BE2C (cell line): ENCODE measurements at regions not wholly inside any gene's neighbourhood (a gene's known extent, or its start where the extent isn't known, plus 50 kb on each side); places are given as distances from the start of the nearest gene placed in this dataset.

ENCODE experiments used
- DNase-seq: peaks from one replicate; pipeline ENCODE4 v3.0.0-alpha.2; 2020
- H3K27me3 ChIP-seq: fragments of 250-450 bp; sonication (Bioruptor Pico); 2 replicates; pipeline ENCODE4 v1.5.1; 2020; ENCODE audit warnings: mild to moderate bottlenecking
- H3K36me3 ChIP-seq: fragments of 250-450 bp; sonication (Bioruptor Pico); 2 replicates; pipeline ENCODE4 v1.5.1; 2020; ENCODE audit warnings: mild to moderate bottlenecking
- H3K4me1 ChIP-seq: fragments of 250-450 bp; sonication (Bioruptor Pico); 2 replicates; pipeline ENCODE4 v1.5.1; 2020
- H3K4me3 ChIP-seq: 2 replicates; pipeline ENCODE4 v1.5.1; 2011; ENCODE audit warnings: low read depth, low read length
- H3K9me3 ChIP-seq: fragments of 250-450 bp; sonication (Bioruptor Pico); 2 replicates; pipeline ENCODE4 v1.5.1; 2020
- CTCF ChIP-seq: IDR thresholded peaks from 2 replicates; pipeline ENCODE4 v1.5.1; 2012; ENCODE audit warnings: mild to moderate bottlenecking, low read depth, low read length

- Histone ChIP-seq H3K4me3 (no peak overlapping the region), H3K27me3 (no peaks in the 10 kb centered on the region; the same call in 1 of the 2 replicates), H3K4me1 (no peaks in the 10 kb centered on the region), H3K9me3 (no peaks in the 10 kb centered on the region), H3K36me3 (no peaks in the 10 kb centered on the region)
- TF ChIP-seq CTCF: no peak
- no peak for DNase-seq
Observed at GRCh38 chr6:168896321-168896720, 357.3 kb downstream of the THBS2 start.

GRCh38 chr6:168895102-168895812 lies 358.4 kb downstream of the THBS2 start:
- no peaks in the 10 kb centered on the region; the same call in 1 of the 2 replicates for H3K27me3 ChIP-seq
- TF ChIP-seq CTCF: peak; percentile 96
- DNase-seq: peak; percentile 79
- no peaks in the 10 kb centered on the region for H3K9me3 ChIP-seq
- peak overlapping the region; percentile 35 for H3K4me3 ChIP-seq
- H3K36me3 ChIP-seq: no peaks in the 10 kb centered on the region
- H3K4me1 ChIP-seq: no peaks in the 10 kb centered on the region

GRCh38 chr6:168892031-168892430 lies 361.6 kb downstream of the THBS2 start:
- DNase-seq: no peak
- no peak for TF ChIP-seq CTCF
- H3K4me3 ChIP-seq: no peak overlapping the region
- no peaks in the 10 kb centered on the region; the same call in 1 of the 2 replicates for H3K27me3 ChIP-seq
- H3K4me1 ChIP-seq: no peaks in the 10 kb centered on the region
- no peaks in the 10 kb centered on the region for H3K36me3 ChIP-seq
- H3K9me3 ChIP-seq: no peaks in the 10 kb centered on the region

- no peak overlapping the region for H3K4me3 ChIP-seq
- H3K27me3 ChIP-seq: no peaks in the 10 kb centered on the region; the same call in 1 of the 2 replicates
- no peak for DNase-seq
- no peaks in the 10 kb centered on the region for H3K36me3 ChIP-seq
- no peak for TF ChIP-seq CTCF
- no peaks in the 10 kb centered on the region for H3K4me1 ChIP-seq
- no peaks in the 10 kb centered on the region for H3K9me3 ChIP-seq
Observed at GRCh38 chr6:168890981-168891365, 362.7 kb downstream of the THBS2 start.

GRCh38 chr6:168890306-168890980 lies 363.2 kb downstream of the THBS2 start:
- no peak for DNase-seq
- Histone ChIP-seq H3K4me1 (no peaks in the 10 kb centered on the region), H3K36me3 (no peaks in the 10 kb centered on the region), H3K9me3 (no peaks in the 10 kb centered on the region), H3K4me3 (no peak overlapping the region), H3K27me3 (no peaks in the 10 kb centered on the region; the same call in 1 of the 2 replicates)
- TF ChIP-seq CTCF: no peak

- no peaks in the 10 kb centered on the region for H3K4me1 ChIP-seq
- H3K9me3 ChIP-seq: no peaks in the 10 kb centered on the region
- H3K36me3 ChIP-seq: no peaks in the 10 kb centered on the region
- H3K27me3 ChIP-seq: no peaks in the 10 kb centered on the region; the same call in 1 of the 2 replicates
- TF ChIP-seq CTCF: no peak
- H3K4me3 ChIP-seq: no peak overlapping the region
- DNase-seq: no peak
Observed at GRCh38 chr6:168888786-168889345, 364.8 kb downstream of the THBS2 start.
